GM12892 (cell line): ENCODE measurements at regions not wholly inside any gene's neighbourhood (a gene's known extent, or its start where the extent isn't known, plus 50 kb on each side); places are given as distances from the start of the nearest gene placed in this dataset.

Experiments used
- POLR2A ChIP-seq: IDR thresholded peaks from 2 replicates; pipeline ENCODE4 v1.6.1; 2011; ENCODE audit warnings: low read depth, low read length, control low read depth
- POLR2AphosphoS5 ChIP-seq: IDR thresholded peaks from 2 replicates; pipeline ENCODE4 v1.6.1; 2011; ENCODE audit warnings: low read depth, low read length, control low read depth

- TF ChIP-seq POLR2AphosphoS5, result no peak
- no peak for TF ChIP-seq POLR2A
These were observed 238.0 kb upstream of the PLET1 start for GRCh38 chr11:112498701-112499100.
